Glutamatergic neuron (in vitro differentiated cells): ENCODE measurements at regions not wholly inside any gene's neighbourhood (a gene's known extent, or its start where the extent isn't known, plus 50 kb on each side); places are given as distances from the start of the nearest gene placed in this dataset.

Experiments used
- DNase-seq: peaks from one replicate; pipeline ENCODE4 v3.0.0; 2022
- H3K27ac Mint-ChIP-seq: one replicate; pipeline ENCODE4 v1.8.0; 2020; ENCODE audit warnings: mild to moderate bottlenecking, mixed read lengths, inconsistent platforms; ENCODE audit not compliant: unreplicated experiment
- H3K27me3 Mint-ChIP-seq: one replicate; pipeline ENCODE4 v1.8.0; 2020; ENCODE audit warnings: mild to moderate bottlenecking, moderate library complexity, mixed read lengths, inconsistent platforms; ENCODE audit not compliant: unreplicated experiment
- H3K36me3 Mint-ChIP-seq: one replicate; pipeline ENCODE4 v1.8.0; 2020; ENCODE audit warnings: mild to moderate bottlenecking, mixed read lengths, inconsistent platforms; ENCODE audit not compliant: unreplicated experiment
- H3K4me1 Mint-ChIP-seq: one replicate; pipeline ENCODE4 v1.8.0; 2020; ENCODE audit warnings: mild to moderate bottlenecking, low read depth, mixed read lengths, inconsistent platforms; ENCODE audit not compliant: unreplicated experiment
- H3K4me3 Mint-ChIP-seq: one replicate; pipeline ENCODE4 v1.8.0; 2020; ENCODE audit warnings: mild to moderate bottlenecking, mixed read lengths, inconsistent platforms; ENCODE audit not compliant: unreplicated experiment
- H3K9me3 Mint-ChIP-seq: one replicate; pipeline ENCODE4 v1.8.0; 2020; ENCODE audit warnings: mild to moderate bottlenecking, moderate library complexity, mixed read lengths, inconsistent platforms; ENCODE audit not compliant: unreplicated experiment
- TF ChIP-seq, protein P1 (sequence below): fragments of 200-600 bp; sonication (generic); IDR thresholded peaks from one replicate; pipeline ENCODE4 v1.5.0; 2021; ENCODE audit not compliant: partially characterized antibody, unreplicated experiment

GRCh38 chr10:47095211-47095610 is 184.0 kb downstream of the PTPN20 start:
- DNase-seq = no peak

GRCh38 chr10:47095848-47096612 is 184.8 kb downstream of the PTPN20 start:
- Mint-ChIP-seq H3K27ac (no peak overlapping the region), H3K9me3 (peaks cover 4% of the 10 kb centered on the region), H3K4me3 (no peak overlapping the region), H3K27me3 (peaks cover 4% of the 10 kb centered on the region), H3K36me3 (no peaks in the 10 kb centered on the region), H3K4me1 (no peaks in the 10 kb centered on the region)
- TF ChIP-seq, protein P1, sequence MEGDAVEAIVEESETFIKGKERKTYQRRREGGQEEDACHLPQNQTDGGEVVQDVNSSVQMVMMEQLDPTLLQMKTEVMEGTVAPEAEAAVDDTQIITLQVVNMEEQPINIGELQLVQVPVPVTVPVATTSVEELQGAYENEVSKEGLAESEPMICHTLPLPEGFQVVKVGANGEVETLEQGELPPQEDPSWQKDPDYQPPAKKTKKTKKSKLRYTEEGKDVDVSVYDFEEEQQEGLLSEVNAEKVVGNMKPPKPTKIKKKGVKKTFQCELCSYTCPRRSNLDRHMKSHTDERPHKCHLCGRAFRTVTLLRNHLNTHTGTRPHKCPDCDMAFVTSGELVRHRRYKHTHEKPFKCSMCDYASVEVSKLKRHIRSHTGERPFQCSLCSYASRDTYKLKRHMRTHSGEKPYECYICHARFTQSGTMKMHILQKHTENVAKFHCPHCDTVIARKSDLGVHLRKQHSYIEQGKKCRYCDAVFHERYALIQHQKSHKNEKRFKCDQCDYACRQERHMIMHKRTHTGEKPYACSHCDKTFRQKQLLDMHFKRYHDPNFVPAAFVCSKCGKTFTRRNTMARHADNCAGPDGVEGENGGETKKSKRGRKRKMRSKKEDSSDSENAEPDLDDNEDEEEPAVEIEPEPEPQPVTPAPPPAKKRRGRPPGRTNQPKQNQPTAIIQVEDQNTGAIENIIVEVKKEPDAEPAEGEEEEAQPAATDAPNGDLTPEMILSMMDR = no peak
- DNase-seq = no peak

More at GRCh38 chr10:47095211-47095610, 184.0 kb downstream of the PTPN20 start:
- H3K27me3 Mint-ChIP-seq = peaks cover 9% of the 10 kb centered on the region
- H3K9me3 Mint-ChIP-seq = peaks cover 4% of the 10 kb centered on the region
- H3K4me1 Mint-ChIP-seq = no peaks in the 10 kb centered on the region
- TF ChIP-seq, protein P1 = no peak
- no peak overlapping the region for H3K27ac Mint-ChIP-seq
- H3K4me3 Mint-ChIP-seq = no peak overlapping the region
- H3K36me3 Mint-ChIP-seq = no peaks in the 10 kb centered on the region

- TF ChIP-seq, protein P1 = no peak
- H3K36me3 Mint-ChIP-seq = peaks cover 3% of the 10 kb centered on the region
- H3K9me3 Mint-ChIP-seq = peaks cover 4% of the 10 kb centered on the region
- no peak for DNase-seq
- no peak overlapping the region for H3K27ac Mint-ChIP-seq
- no peaks in the 10 kb centered on the region for H3K4me1 Mint-ChIP-seq
- peaks cover 4% of the 10 kb centered on the region for H3K27me3 Mint-ChIP-seq
- H3K4me3 Mint-ChIP-seq = no peak overlapping the region
Observed at GRCh38 chr10:47098238-47098637, 187.0 kb downstream of the PTPN20 start.

- Mint-ChIP-seq H3K4me1 (no peaks in the 10 kb centered on the region), H3K27me3 (peaks cover 2% of the 10 kb centered on the region), H3K9me3 (peaks cover 4% of the 10 kb centered on the region), H3K4me3 (no peak overlapping the region), H3K27ac (no peak overlapping the region), H3K36me3 (peaks cover 3% of the 10 kb centered on the region)
- TF ChIP-seq, protein P1 = no peak
- DNase-seq = no peak
Observed at GRCh38 chr10:47098964-47099363, 187.7 kb downstream of the PTPN20 start.

DNA sequence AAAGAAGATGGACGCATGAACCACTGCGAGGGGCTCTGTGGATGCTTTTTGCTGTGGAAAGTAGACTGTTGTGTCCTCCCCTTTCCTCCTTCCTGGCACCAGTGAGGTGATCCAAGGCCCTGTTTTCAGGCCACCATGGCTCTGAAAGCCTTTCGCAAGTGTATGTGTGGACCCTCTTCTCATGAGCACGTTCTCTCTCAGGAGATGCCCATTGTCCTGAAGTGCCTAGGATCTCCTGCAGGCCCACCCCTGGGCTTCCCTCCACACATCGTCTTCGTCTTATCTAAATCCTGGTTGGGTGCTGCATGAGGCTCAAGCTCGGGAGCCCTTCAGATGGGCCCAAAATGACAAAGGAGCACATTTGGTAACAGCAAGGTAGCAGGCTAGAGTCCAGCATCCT is 188.2 kb downstream of the PTPN20 start:
- H3K4me1 Mint-ChIP-seq = no peaks in the 10 kb centered on the region
- H3K36me3 Mint-ChIP-seq = peaks cover 3% of the 10 kb centered on the region
- H3K27me3 Mint-ChIP-seq = peaks cover 3% of the 10 kb centered on the region
- H3K9me3 Mint-ChIP-seq = peaks cover 4% of the 10 kb centered on the region
- H3K27ac Mint-ChIP-seq = no peak overlapping the region
- no peak for DNase-seq
- TF ChIP-seq, protein P1 = no peak
- no peak overlapping the region for H3K4me3 Mint-ChIP-seq
